Sigmoid colon (tissue), 4 donors: ENCODE measurements at regions not wholly inside any gene's neighbourhood (a gene's known extent, or its start where the extent isn't known, plus 50 kb on each side); places are given as distances from the start of the nearest gene placed in this dataset.
"Not testable (repeated sequence)": the region's sequence is repeated elsewhere in the genome, so short reads cannot be mapped to it uniquely, and the experiment has no call there.

Source experiments
- EP300 ChIP-seq, 4 donors: sonication (generic); formaldehyde crosslinking; IDR thresholded peaks; one replicate each; pipeline ENCODE4 v1.6.1; 2017; ENCODE audit warnings: antibody characterized with exemption in 4 of 4
- POLR2A ChIP-seq, 2 donors: fragments of 450-650 bp; IDR thresholded peaks; one replicate each; pipeline ENCODE4 v1.6.1; 2016; ENCODE audit warnings: antibody characterized with exemption in 2 of 2, mild to moderate bottlenecking in 2 of 2, moderate library complexity in 2 of 2
- TF ChIP-seq, protein P1 (sequence below), 4 experiments: fragments of 450-650 bp in 3 of 4; fragments of 200-600 bp in 1 of 4; IDR thresholded peaks; one replicate each; pipeline ENCODE4 v1.5.1; 2016 to 2019; ENCODE audit warnings: antibody characterized with exemption in 4 of 4, mild to moderate bottlenecking in 3 of 4, moderate library complexity in 2 of 4

- not testable (repeated sequence) for TF ChIP-seq POLR2A, EP300 (IDR thresholded peaks at IDR 0.05)
- TF ChIP-seq, protein P1, sequence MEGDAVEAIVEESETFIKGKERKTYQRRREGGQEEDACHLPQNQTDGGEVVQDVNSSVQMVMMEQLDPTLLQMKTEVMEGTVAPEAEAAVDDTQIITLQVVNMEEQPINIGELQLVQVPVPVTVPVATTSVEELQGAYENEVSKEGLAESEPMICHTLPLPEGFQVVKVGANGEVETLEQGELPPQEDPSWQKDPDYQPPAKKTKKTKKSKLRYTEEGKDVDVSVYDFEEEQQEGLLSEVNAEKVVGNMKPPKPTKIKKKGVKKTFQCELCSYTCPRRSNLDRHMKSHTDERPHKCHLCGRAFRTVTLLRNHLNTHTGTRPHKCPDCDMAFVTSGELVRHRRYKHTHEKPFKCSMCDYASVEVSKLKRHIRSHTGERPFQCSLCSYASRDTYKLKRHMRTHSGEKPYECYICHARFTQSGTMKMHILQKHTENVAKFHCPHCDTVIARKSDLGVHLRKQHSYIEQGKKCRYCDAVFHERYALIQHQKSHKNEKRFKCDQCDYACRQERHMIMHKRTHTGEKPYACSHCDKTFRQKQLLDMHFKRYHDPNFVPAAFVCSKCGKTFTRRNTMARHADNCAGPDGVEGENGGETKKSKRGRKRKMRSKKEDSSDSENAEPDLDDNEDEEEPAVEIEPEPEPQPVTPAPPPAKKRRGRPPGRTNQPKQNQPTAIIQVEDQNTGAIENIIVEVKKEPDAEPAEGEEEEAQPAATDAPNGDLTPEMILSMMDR (IDR thresholded peaks at IDR 0.05), result not testable (repeated sequence)
Measured at GRCh38 chr21:17694416-17694815, 81.7 kb upstream of the BTG3 start.
